NT2/D1 (cell line): ENCODE measurements at regions not wholly inside any gene's neighbourhood (a gene's known extent, or its start where the extent isn't known, plus 50 kb on each side); places are given as distances from the start of the nearest gene placed in this dataset.

ENCODE experiments used
- DNase-seq: peaks from one replicate; pipeline ENCODE4 v3.0.0-alpha.2; 2011; ENCODE audit warnings: low read depth, low spot score
- H3K27me3 ChIP-seq: 2 replicates; pipeline ENCODE4 v1.6.0; 2011; ENCODE audit warnings: mild to moderate bottlenecking; ENCODE audit not compliant: insufficient read length, insufficient read depth
- H3K36me3 ChIP-seq: 2 replicates; pipeline ENCODE4 v1.6.1; 2011; ENCODE audit warnings: mild to moderate bottlenecking, low read length, mixed read lengths; ENCODE audit not compliant: insufficient read depth, insufficient read length
- H3K4me1 ChIP-seq: 2 replicates; pipeline ENCODE4 v1.5.1; 2011; ENCODE audit not compliant: insufficient read depth, insufficient read length
- H3K4me3 ChIP-seq: 2 replicates; pipeline ENCODE4 v1.5.1; 2011; ENCODE audit warnings: low read depth; ENCODE audit not compliant: insufficient read length
- H3K9ac ChIP-seq: 2 replicates; pipeline ENCODE4 v1.6.0; 2011; ENCODE audit warnings: low read depth; ENCODE audit not compliant: insufficient read length
- H3K9me3 ChIP-seq: 2 replicates; pipeline ENCODE4 v1.5.1; 2011; ENCODE audit warnings: mild to moderate bottlenecking, low read length; ENCODE audit not compliant: insufficient read depth
- SUZ12 ChIP-seq: IDR thresholded peaks from 2 replicates; pipeline ENCODE4 v1.6.1; 2011; ENCODE audit not compliant: insufficient read length, insufficient read depth; ENCODE audit errors: extremely low read depth
- YY1 ChIP-seq: IDR thresholded peaks from 2 replicates; pipeline ENCODE4 v1.6.1; 2011; ENCODE audit not compliant: insufficient read length, insufficient read depth
- ZNF274 ChIP-seq: IDR thresholded peaks from 2 replicates; pipeline ENCODE4 v1.6.1; 2011; ENCODE audit warnings: mild to moderate bottlenecking, low read depth, low read length

DNA sequence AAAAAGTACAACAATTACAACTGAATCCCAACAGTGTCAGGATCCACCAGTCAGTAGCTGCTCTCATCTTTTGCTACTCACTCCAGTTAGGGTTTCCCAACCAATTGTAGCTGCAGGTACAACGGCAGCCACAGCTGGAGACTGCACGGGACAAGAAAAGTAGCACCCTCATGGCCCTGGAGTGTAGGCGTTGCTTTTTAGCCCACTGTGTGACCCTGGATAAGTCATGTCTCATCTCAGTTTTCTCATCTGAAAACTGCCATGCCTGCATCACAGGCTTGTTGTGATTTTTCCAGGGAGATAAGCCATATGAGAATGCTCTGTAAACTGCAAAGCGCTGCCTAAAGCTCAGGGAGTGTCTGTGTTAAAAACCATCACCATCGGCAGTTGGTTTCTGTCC lies 535.6 kb upstream of the IL12A start:
- no peaks in the 10 kb centered on the region for H3K36me3 ChIP-seq
- no peak overlapping the region for H3K9ac ChIP-seq
- H3K9me3 ChIP-seq: no peaks in the 10 kb centered on the region
- H3K4me1 ChIP-seq: no peaks in the 10 kb centered on the region
- no peak for DNase-seq
- H3K4me3 ChIP-seq: no peak overlapping the region
- no peaks in the 10 kb centered on the region for H3K27me3 ChIP-seq
- no peak for TF ChIP-seq YY1

DNA sequence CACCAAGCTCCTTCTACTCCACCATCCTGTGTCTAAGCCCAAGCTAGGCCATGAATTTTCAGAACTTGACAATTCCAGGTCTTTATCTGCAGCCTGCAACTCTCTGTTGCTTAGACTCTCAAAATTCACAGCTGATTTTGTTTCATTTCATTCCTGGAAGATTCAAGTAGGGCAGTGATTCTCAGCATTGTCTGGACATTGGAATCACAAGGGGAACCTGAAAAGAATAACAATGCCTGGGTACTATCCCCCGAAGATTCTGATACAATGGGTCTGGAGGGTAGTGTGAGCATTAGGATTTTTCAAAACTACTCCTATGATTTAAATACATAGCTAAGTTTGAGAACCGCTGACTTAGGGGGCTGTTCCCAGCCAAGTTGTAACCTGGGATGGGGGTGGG lies 534.7 kb upstream of the IL12A start:
- TF ChIP-seq YY1: no peak
- no peak for TF ChIP-seq SUZ12
- TF ChIP-seq ZNF274: no peak
- no peak overlapping the region for H3K9ac ChIP-seq
- no peaks in the 10 kb centered on the region for H3K27me3 ChIP-seq
- H3K9me3 ChIP-seq: no peaks in the 10 kb centered on the region
- no peak overlapping the region for H3K4me3 ChIP-seq
- no peaks in the 10 kb centered on the region for H3K36me3 ChIP-seq
- no peak for DNase-seq
- H3K4me1 ChIP-seq: no peaks in the 10 kb centered on the region

DNA sequence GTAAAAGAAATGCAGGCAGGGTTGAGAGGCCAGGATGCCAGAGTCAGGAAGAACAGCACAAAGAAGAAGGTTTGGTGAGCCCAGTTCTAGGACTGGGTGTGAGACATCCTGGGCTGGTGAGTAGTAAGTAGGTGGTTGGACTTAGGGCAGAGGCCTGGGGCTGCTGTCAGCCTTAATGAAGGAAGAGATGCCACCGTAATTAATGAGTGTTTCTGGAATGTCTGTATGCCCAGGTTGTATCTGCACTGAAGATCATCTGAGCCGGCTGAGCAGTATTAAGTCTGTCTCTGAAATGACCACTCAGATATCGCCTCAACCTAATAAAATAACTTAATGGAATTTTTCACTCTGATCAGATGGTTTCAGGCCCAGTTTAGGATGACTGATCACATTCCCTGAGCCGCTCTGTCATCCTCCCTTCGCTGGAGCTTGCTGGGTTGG lies 532.9 kb upstream of the IL12A start:
- TF ChIP-seq YY1: no peak
- TF ChIP-seq ZNF274: no peak
- TF ChIP-seq SUZ12: no peak
- Histone ChIP-seq H3K9me3 (no peaks in the 10 kb centered on the region), H3K36me3 (no peaks in the 10 kb centered on the region), H3K4me1 (no peaks in the 10 kb centered on the region), H3K27me3 (no peaks in the 10 kb centered on the region), H3K4me3 (no peak overlapping the region), H3K9ac (no peak overlapping the region)
- DNase-seq: no peak

DNA sequence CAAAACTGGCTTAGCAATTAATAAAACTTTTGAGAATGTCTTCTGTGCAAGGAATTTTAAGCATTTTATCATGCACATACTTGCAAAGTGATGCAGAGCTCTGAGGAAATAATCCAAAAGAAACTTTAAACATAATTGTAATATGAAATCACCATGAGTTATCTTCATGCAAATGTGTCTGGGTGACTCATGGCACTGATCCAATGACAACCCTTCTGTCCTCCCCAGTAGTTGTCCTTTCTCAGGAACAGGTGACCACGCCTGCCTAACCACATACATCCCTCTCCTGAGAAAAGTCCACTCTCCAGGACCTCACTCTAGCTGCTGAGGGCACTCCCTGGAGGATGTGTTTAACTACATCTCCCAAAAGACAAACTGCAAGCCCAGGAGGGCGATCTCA lies 530.6 kb upstream of the IL12A start:
- TF ChIP-seq YY1: no peak
- TF ChIP-seq ZNF274: no peak
- TF ChIP-seq SUZ12: no peak
- DNase-seq: peak; percentile 18

DNA sequence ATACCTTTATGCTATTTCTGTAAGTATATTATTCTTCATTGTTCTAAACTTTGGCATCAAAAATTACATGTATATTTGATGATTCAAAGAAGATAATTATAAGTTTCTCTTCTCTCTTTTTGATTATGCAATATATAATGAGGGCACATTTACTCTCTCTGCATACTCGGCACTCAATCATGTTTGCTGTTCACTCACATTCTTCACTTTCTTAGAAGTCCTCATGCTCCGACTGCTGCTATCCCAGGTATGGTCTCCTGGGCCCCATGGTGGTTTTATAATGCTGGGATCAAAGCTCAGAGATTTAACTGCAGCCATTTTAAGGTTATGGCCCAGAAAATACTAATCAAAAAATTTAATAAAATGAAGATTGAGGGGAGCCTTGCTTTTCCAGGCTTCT lies 529.7 kb upstream of the IL12A start:
- Histone ChIP-seq H3K4me3 (no peak overlapping the region), H3K9me3 (no peaks in the 10 kb centered on the region), H3K27me3 (no peaks in the 10 kb centered on the region), H3K9ac (no peak overlapping the region), H3K36me3 (no peaks in the 10 kb centered on the region), H3K4me1 (no peaks in the 10 kb centered on the region)
- TF ChIP-seq SUZ12 (no peak), ZNF274 (no peak), YY1 (no peak)
- DNase-seq: no peak

More for the DNA sequence above, 530.6 kb upstream of the IL12A start:
- no peak overlapping the region for H3K4me3 ChIP-seq
- H3K4me1 ChIP-seq: no peaks in the 10 kb centered on the region
- H3K36me3 ChIP-seq: no peaks in the 10 kb centered on the region
- H3K9ac ChIP-seq: no peak overlapping the region
- no peaks in the 10 kb centered on the region for H3K9me3 ChIP-seq
- no peaks in the 10 kb centered on the region for H3K27me3 ChIP-seq

DNA sequence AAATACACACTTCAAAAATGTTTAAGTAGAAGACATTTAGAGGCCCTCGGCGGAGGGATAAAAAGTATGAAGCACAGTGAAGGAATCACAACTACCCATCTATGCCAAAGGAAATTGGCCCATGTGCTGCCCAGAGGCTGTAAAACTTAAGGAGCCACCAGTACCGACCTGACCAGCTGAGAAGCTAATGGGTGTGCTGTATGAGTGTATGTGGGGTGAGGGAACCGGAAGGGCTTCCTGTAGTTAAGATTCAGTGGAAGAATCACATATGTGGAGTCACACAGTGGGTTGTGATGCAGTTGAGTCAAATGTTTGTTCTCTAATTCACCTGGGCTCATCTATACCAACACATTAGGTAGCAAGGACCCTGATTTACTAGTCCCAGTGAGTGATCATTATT lies 516.0 kb upstream of the IL12A start:
- DNase-seq: no peak

DNA sequence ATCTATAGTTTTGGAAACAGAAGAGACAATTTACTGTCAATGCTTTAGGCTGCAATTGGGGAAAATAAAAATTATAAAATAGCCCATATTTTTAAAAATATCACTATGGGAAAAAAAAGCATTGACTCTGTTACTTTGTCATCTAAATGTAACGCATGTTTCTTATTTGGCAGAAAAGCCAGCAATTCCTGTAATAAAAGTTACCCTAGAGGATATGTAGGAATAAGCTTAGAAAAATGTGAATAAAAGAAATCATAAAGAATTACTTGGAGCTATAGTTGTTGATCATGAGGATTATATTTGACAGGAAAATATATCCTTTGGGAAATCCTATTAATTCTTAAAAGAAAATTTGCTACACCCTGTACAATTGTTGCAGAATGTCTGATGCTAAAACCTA lies 515.4 kb upstream of the IL12A start:
- Histone ChIP-seq H3K9ac (no peak overlapping the region), H3K36me3 (no peaks in the 10 kb centered on the region), H3K9me3 (no peaks in the 10 kb centered on the region), H3K4me1 (no peaks in the 10 kb centered on the region), H3K27me3 (no peaks in the 10 kb centered on the region), H3K4me3 (no peak overlapping the region)
- TF ChIP-seq SUZ12 (no peak), ZNF274 (no peak), YY1 (no peak)
- no peak for DNase-seq

More for the DNA sequence above, 516.0 kb upstream of the IL12A start:
- no peaks in the 10 kb centered on the region for H3K4me1 ChIP-seq
- TF ChIP-seq SUZ12 (no peak), YY1 (no peak), ZNF274 (no peak)
- no peaks in the 10 kb centered on the region for H3K9me3 ChIP-seq
- no peaks in the 10 kb centered on the region for H3K27me3 ChIP-seq
- no peaks in the 10 kb centered on the region for H3K36me3 ChIP-seq
- no peak overlapping the region for H3K9ac ChIP-seq
- no peak overlapping the region for H3K4me3 ChIP-seq

DNA sequence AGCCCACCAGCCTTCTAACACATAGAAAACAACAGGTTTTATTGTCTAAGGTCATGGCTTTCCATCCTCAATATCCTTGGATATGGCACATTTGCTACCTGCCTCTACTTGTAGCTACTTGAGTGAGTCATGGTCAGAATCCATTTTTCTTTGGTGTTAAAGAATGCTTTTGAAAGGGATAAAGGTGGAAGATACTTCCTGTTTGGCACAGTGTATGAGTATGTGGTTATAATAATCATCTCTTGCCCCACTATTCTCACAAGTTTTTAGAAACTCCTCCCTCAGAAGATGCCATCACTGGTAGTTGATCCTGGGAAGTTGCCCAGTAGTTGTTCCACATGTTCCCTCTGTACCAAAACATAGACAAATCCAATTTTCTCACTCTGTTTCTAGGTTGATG lies 508.6 kb upstream of the IL12A start:
- no peaks in the 10 kb centered on the region for H3K27me3 ChIP-seq
- no peaks in the 10 kb centered on the region for H3K4me1 ChIP-seq
- no peaks in the 10 kb centered on the region for H3K36me3 ChIP-seq
- H3K9ac ChIP-seq: no peak overlapping the region
- no peak overlapping the region for H3K4me3 ChIP-seq
- DNase-seq: no peak
- no peaks in the 10 kb centered on the region for H3K9me3 ChIP-seq
- TF ChIP-seq ZNF274 (no peak), YY1 (no peak), SUZ12 (no peak)
